ENCODE measurements at regions not wholly inside any gene's neighbourhood (a gene's known extent, or its start where the extent isn't known, plus 50 kb on each side); places are given as distances from the start of the nearest gene placed in this dataset.
"Not testable (repeated sequence)": the region's sequence is repeated elsewhere in the genome, so short reads cannot be mapped to it uniquely, and the experiment has no call there.

GRCh38 chr9:97773091-97773490, 76.0 kb upstream of the XPA start:
- DNase-seq (ENCODE audit: low spot score) = no peak

- peak; percentile 43 for DNase-seq (ENCODE audit: low spot score)
Observed at GRCh38 chr9:97773723-97774122, 76.6 kb upstream of the XPA start.

- no peak for DNase-seq (ENCODE audit: low spot score)
Observed at GRCh38 chr9:97774673-97775072, 77.5 kb upstream of the XPA start.

GRCh38 chr9:97778740-97779139, 74.3 kb upstream of the FOXE1 start:
- DNase-seq (ENCODE audit: low spot score) = not testable (repeated sequence)

- DNase-seq (ENCODE audit: low spot score) = no peak
Observed at GRCh38 chr9:97779608-97780007, 73.4 kb upstream of the FOXE1 start.

- no peak for DNase-seq (ENCODE audit: low spot score)
Observed at GRCh38 chr9:97781902-97782301, 71.1 kb upstream of the FOXE1 start.

- peak; percentile 27 for DNase-seq (ENCODE audit: low spot score)
Observed at GRCh38 chr9:97786341-97786740, 66.7 kb upstream of the FOXE1 start.

GRCh38 chr9:97787551-97787950, 65.5 kb upstream of the FOXE1 start:
- no peak for DNase-seq (ENCODE audit: low spot score)

- no peak for DNase-seq (ENCODE audit: low spot score)
Observed at GRCh38 chr9:97788763-97789663, 64.0 kb upstream of the FOXE1 start.

GRCh38 chr9:97790542-97790941, 62.5 kb upstream of the FOXE1 start:
- no peak for DNase-seq (ENCODE audit: low spot score)

- no peak for DNase-seq (ENCODE audit: low spot score)
Observed at GRCh38 chr9:97791542-97791941, 61.5 kb upstream of the FOXE1 start.

GRCh38 chr9:97793067-97793466, 60.0 kb upstream of the FOXE1 start:
- DNase-seq (ENCODE audit: low spot score) = no peak

GRCh38 chr9:97794666-97795065, 58.4 kb upstream of the FOXE1 start:
- no peak for DNase-seq (ENCODE audit: low spot score)

- not testable (repeated sequence) for DNase-seq (ENCODE audit: low spot score)
Observed at GRCh38 chr9:97796176-97796575, 56.9 kb upstream of the FOXE1 start.

- no peak for DNase-seq (ENCODE audit: low spot score)
Observed at GRCh38 chr9:97801180-97801579, 51.8 kb upstream of the FOXE1 start.

GRCh38 chr9:97802276-97802675, 50.8 kb upstream of the FOXE1 start:
- DNase-seq (ENCODE audit: low spot score) = peak; percentile 70

GRCh38 chr9:97803167-97804058, 49.6 kb upstream of the FOXE1 start:
- peak; percentile 94 for DNase-seq (ENCODE audit: low spot score)
